GM23338 (cell line): ENCODE measurements at regions not wholly inside any gene's neighbourhood (a gene's known extent, or its start where the extent isn't known, plus 50 kb on each side); places are given as distances from the start of the nearest gene placed in this dataset.

ENCODE experiments used
- ATAC-seq: fragments of 200-7000 bp; cut with Tn5 transposase; 3 replicates; pipeline ENCODE4 v1.9.1; 2020
- DNase-seq: peaks from one replicate; pipeline ENCODE4 v3.0.0-alpha.2; 2015; ENCODE audit warnings: low spot score
- H2AFZ ChIP-seq: fragments of 200-600 bp; sonication (generic); 2 replicates; pipeline ENCODE4 v1.8.0; 2016; ENCODE audit warnings: antibody characterized with exemption, mild to moderate bottlenecking, moderate library complexity
- H3F3A ChIP-seq: fragments of 200-600 bp; sonication (generic); replicated peaks from 2 replicates; pipeline ENCODE4 v1.8.0; 2017; ENCODE audit warnings: antibody characterized with exemption, mixed run types, low read depth
- H3K27ac ChIP-seq: fragments of 200-600 bp; sonication (generic); 2 replicates; pipeline ENCODE4 v1.6.1; 2016; ENCODE audit warnings: low read depth
- H3K27me3 ChIP-seq: fragments of 200-600 bp; sonication (generic); 2 replicates; pipeline ENCODE4 v1.8.0; 2016; ENCODE audit warnings: mild to moderate bottlenecking, mixed run types, moderate library complexity; ENCODE audit not compliant: insufficient read depth
- H3K36me3 ChIP-seq: fragments of 200-600 bp; sonication (generic); 2 replicates; pipeline ENCODE4 v1.8.0; 2016; ENCODE audit warnings: mild to moderate bottlenecking; ENCODE audit not compliant: insufficient read depth
- H3K4me1 ChIP-seq: fragments of 200-600 bp; sonication (generic); 2 replicates; pipeline ENCODE4 v1.8.0; 2016; ENCODE audit warnings: mild to moderate bottlenecking, moderate library complexity; ENCODE audit not compliant: insufficient read depth
- H3K4me2 ChIP-seq: fragments of 200-600 bp; sonication (generic); 2 replicates; pipeline ENCODE4 v1.7.1; 2017; ENCODE audit warnings: mixed run types
- H3K4me3 ChIP-seq: fragments of 200-600 bp; sonication (generic); 2 replicates; pipeline ENCODE4 v1.6.1; 2016; ENCODE audit warnings: mixed run types
- H3K79me2 ChIP-seq: fragments of 200-600 bp; sonication (generic); replicated peaks from 2 replicates; pipeline ENCODE4 v1.8.0; 2017; ENCODE audit warnings: mild to moderate bottlenecking; ENCODE audit not compliant: insufficient read depth
- H3K9me2 ChIP-seq: fragments of 200-600 bp; sonication (generic); 2 replicates; pipeline ENCODE4 v1.8.0; 2017; ENCODE audit not compliant: insufficient read depth
- H4K20me1 ChIP-seq: fragments of 200-600 bp; sonication (generic); replicated peaks from 2 replicates; pipeline ENCODE4 v1.8.0; 2017; ENCODE audit warnings: mild to moderate bottlenecking; ENCODE audit not compliant: insufficient read depth
- H3K27ac Mint-ChIP-seq: 2 replicates; pipeline ENCODE4 v1.8.0; 2020; ENCODE audit warnings: inconsistent platforms, mild to moderate bottlenecking, moderate library complexity, mixed read lengths
- H3K27me3 Mint-ChIP-seq: 3 replicates; pipeline ENCODE4 v1.8.0; 2022; ENCODE audit warnings: low read depth, mild to moderate bottlenecking, moderate library complexity, mixed read lengths, inconsistent platforms; ENCODE audit not compliant: insufficient read depth, poor library complexity
- H3K36me3 Mint-ChIP-seq: 3 replicates; pipeline ENCODE4 v1.8.0; 2021; ENCODE audit warnings: low read depth, mild to moderate bottlenecking, inconsistent platforms, moderate library complexity, mixed read lengths
- H3K4me1 Mint-ChIP-seq: 3 replicates; pipeline ENCODE4 v1.8.0; 2020; ENCODE audit warnings: mild to moderate bottlenecking, inconsistent platforms, mixed read lengths
- H3K4me3 Mint-ChIP-seq: 3 replicates; pipeline ENCODE4 v1.8.0; 2021; ENCODE audit warnings: moderate library complexity, mild to moderate bottlenecking, inconsistent platforms, mixed read lengths
- H3K9me3 Mint-ChIP-seq: 3 replicates; pipeline ENCODE4 v1.8.0; 2020; ENCODE audit warnings: moderate library complexity, mild to moderate bottlenecking, inconsistent platforms, mixed read lengths
- CREB1 ChIP-seq: fragments of 250-450 bp; sonication (Bioruptor Pico); IDR thresholded peaks from 2 replicates; pipeline ENCODE4 v1.5.0; 2020; ENCODE audit warnings: low read depth, mild to moderate bottlenecking, moderate library complexity
- EZH2 ChIP-seq: fragments of 200-600 bp; sonication (generic); IDR thresholded peaks from one replicate; pipeline ENCODE4 v1.8.0; 2017; ENCODE audit warnings: antibody characterized with exemption, mild to moderate bottlenecking, low read depth; ENCODE audit not compliant: unreplicated experiment
- EZH2phosphoT487 ChIP-seq: fragments of 200-600 bp; sonication (generic); IDR thresholded peaks from one replicate; pipeline ENCODE4 v1.8.1; 2018; ENCODE audit warnings: antibody characterized with exemption; ENCODE audit not compliant: unreplicated experiment
- JUNB ChIP-seq: IDR thresholded peaks from one replicate; pipeline ENCODE4 v1.6.1; 2016; ENCODE audit warnings: antibody characterized with exemption; ENCODE audit not compliant: unreplicated experiment
- NANOG ChIP-seq: IDR thresholded peaks from 2 replicates; pipeline ENCODE4 v1.6.1; 2016; ENCODE audit warnings: antibody characterized with exemption, borderline replicate concordance
- POLR2AphosphoS5 ChIP-seq: IDR thresholded peaks from 2 replicates; pipeline ENCODE4 v1.6.1; 2016; ENCODE audit warnings: antibody characterized with exemption, low read depth
- STAT1 ChIP-seq: IDR thresholded peaks from one replicate; pipeline ENCODE4 v1.6.1; 2016; ENCODE audit warnings: antibody characterized with exemption; ENCODE audit not compliant: unreplicated experiment
- ZNF114 ChIP-seq: fragments of 250-450 bp; sonication (Bioruptor Pico); IDR thresholded peaks from 2 replicates; pipeline ENCODE4 v1.5.0; 2020; ENCODE audit warnings: mild to moderate bottlenecking, moderate library complexity
- ZNF331 ChIP-seq: fragments of 250-450 bp; sonication (Bioruptor Pico); IDR thresholded peaks from 2 replicates; pipeline ENCODE4 v1.5.0; 2020; ENCODE audit warnings: low read depth, mild to moderate bottlenecking, moderate library complexity
- TF ChIP-seq, protein P1 (sequence below): IDR thresholded peaks from one replicate; pipeline ENCODE4 v1.6.1; 2018; ENCODE audit warnings: antibody characterized with exemption; ENCODE audit not compliant: unreplicated experiment
- TF ChIP-seq, protein P2 (sequence below), 2 experiments: fragments of 200-600 bp in 1 of 2; sonication (generic) in 1 of 2; conservative IDR thresholded peaks; 2 replicates each; pipeline versions ENCODE4 v1.5.1 to v1.6.1; 2016 to 2017; ENCODE audit warnings: antibody characterized with exemption in 2 of 2, low read depth in 2 of 2, mild to moderate bottlenecking in 2 of 2, moderate library complexity in 1 of 2
- TF ChIP-seq, protein P3 (sequence below): IDR thresholded peaks from 2 replicates; pipeline ENCODE4 v1.6.1; 2016; ENCODE audit warnings: antibody characterized with exemption

DNA sequence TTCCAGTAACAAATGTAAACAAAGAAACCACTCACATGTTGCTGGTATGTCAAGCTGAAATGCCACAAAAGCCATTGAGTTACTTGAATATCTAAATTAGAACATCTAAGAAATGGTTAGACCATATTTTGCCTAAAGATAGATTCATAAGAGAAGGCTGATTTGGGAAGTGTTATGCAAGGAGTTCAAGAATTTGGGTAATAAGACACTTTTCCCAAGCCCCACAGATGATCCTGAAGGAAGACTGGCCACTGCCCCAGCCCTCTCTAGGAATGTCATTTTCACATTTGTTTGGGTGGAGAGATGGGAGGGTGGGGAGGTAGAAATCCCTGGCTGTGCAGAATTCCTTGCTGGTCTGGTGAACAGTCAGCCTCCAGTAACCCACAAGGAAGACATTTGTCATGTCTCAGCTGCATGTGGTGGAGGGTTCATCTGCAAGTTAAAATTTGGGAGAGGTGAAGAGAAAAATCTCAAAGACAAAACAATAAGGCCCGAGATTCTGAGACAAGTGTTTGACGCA lies 427.2 kb upstream of the KLF6 start (continued):
- TF ChIP-seq, protein P1, sequence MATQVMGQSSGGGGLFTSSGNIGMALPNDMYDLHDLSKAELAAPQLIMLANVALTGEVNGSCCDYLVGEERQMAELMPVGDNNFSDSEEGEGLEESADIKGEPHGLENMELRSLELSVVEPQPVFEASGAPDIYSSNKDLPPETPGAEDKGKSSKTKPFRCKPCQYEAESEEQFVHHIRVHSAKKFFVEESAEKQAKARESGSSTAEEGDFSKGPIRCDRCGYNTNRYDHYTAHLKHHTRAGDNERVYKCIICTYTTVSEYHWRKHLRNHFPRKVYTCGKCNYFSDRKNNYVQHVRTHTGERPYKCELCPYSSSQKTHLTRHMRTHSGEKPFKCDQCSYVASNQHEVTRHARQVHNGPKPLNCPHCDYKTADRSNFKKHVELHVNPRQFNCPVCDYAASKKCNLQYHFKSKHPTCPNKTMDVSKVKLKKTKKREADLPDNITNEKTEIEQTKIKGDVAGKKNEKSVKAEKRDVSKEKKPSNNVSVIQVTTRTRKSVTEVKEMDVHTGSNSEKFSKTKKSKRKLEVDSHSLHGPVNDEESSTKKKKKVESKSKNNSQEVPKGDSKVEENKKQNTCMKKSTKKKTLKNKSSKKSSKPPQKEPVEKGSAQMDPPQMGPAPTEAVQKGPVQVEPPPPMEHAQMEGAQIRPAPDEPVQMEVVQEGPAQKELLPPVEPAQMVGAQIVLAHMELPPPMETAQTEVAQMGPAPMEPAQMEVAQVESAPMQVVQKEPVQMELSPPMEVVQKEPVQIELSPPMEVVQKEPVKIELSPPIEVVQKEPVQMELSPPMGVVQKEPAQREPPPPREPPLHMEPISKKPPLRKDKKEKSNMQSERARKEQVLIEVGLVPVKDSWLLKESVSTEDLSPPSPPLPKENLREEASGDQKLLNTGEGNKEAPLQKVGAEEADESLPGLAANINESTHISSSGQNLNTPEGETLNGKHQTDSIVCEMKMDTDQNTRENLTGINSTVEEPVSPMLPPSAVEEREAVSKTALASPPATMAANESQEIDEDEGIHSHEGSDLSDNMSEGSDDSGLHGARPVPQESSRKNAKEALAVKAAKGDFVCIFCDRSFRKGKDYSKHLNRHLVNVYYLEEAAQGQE: no peak
- no peak for TF ChIP-seq JUNB

DNA sequence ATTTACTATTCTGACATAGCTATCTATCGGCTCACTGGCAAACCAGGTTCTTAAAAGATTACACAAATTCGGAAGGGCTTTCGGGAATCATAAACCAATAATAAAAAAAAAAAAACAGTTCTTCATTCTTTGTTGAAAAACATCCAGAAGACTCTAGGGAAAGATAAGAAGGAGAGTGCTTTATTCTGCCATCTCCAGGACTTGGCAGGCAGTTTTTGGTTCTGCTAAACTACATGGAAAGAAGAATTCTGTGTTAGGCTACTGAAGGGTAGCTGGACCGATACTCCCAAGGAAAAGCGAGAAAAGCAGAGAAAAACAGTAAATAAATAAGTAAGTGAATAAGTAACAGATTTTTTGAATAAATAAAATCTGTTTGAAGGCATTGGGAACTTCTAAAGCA lies 423.5 kb upstream of the KLF6 start:
- Histone ChIP-seq H3K36me3 (no peaks in the 10 kb centered on the region), H3K4me2 (no peak overlapping the region), H3K4me3 (no peak overlapping the region), H3K27me3 (no peaks in the 10 kb centered on the region), H2AFZ (no peak overlapping the region), H3F3A (no peaks in the 10 kb centered on the region), H3K27ac (no peak overlapping the region), H3K9me2 (0 out of 2 replicates have a peak, but pooled peaks cover 7% of the 10 kb centered on the region), H3K4me1 (no peaks in the 10 kb centered on the region), H4K20me1 (no peaks in the 10 kb centered on the region), H3K79me2 (no peaks in the 10 kb centered on the region)
- H3K9me3 Mint-ChIP-seq: no peaks in the 10 kb centered on the region
- no peak overlapping the region for H3K4me3 Mint-ChIP-seq
- peaks cover 1% of the 10 kb centered on the region for H3K27me3 Mint-ChIP-seq
- DNase-seq: no peak
- H3K36me3 Mint-ChIP-seq: no peaks in the 10 kb centered on the region
- H3K27ac Mint-ChIP-seq: no peak overlapping the region
- H3K4me1 Mint-ChIP-seq: peaks cover 9% of the 10 kb centered on the region
- ATAC-seq: no peak
- TF ChIP-seq, protein P2, sequence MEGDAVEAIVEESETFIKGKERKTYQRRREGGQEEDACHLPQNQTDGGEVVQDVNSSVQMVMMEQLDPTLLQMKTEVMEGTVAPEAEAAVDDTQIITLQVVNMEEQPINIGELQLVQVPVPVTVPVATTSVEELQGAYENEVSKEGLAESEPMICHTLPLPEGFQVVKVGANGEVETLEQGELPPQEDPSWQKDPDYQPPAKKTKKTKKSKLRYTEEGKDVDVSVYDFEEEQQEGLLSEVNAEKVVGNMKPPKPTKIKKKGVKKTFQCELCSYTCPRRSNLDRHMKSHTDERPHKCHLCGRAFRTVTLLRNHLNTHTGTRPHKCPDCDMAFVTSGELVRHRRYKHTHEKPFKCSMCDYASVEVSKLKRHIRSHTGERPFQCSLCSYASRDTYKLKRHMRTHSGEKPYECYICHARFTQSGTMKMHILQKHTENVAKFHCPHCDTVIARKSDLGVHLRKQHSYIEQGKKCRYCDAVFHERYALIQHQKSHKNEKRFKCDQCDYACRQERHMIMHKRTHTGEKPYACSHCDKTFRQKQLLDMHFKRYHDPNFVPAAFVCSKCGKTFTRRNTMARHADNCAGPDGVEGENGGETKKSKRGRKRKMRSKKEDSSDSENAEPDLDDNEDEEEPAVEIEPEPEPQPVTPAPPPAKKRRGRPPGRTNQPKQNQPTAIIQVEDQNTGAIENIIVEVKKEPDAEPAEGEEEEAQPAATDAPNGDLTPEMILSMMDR (conservative IDR thresholded peaks at IDR 0.05; ENCODE audit: low read depth in 2 of 2): no peak
- TF ChIP-seq ZNF114 (CRISPR knock-in tag) (no peak), NANOG (no peak), ZNF331 (CRISPR knock-in tag) (no peak), JUNB (no peak), POLR2AphosphoS5 (no peak), EZH2 (no peak), STAT1 (no peak), CREB1 (CRISPR knock-in tag) (no peak), EZH2phosphoT487 (no peak)
- TF ChIP-seq, protein P3, sequence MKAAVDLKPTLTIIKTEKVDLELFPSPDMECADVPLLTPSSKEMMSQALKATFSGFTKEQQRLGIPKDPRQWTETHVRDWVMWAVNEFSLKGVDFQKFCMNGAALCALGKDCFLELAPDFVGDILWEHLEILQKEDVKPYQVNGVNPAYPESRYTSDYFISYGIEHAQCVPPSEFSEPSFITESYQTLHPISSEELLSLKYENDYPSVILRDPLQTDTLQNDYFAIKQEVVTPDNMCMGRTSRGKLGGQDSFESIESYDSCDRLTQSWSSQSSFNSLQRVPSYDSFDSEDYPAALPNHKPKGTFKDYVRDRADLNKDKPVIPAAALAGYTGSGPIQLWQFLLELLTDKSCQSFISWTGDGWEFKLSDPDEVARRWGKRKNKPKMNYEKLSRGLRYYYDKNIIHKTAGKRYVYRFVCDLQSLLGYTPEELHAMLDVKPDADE: no peak
- TF ChIP-seq, protein P1: no peak
